ENCODE measurements at regions not wholly inside any gene's neighbourhood (a gene's known extent, or its start where the extent isn't known, plus 50 kb on each side); places are given as distances from the start of the nearest gene placed in this dataset.
"Not testable (repeated sequence)": the region's sequence is repeated elsewhere in the genome, so short reads cannot be mapped to it uniquely, and the experiment has no call there.

GRCh38 chr1:166676981-166677380, 162.3 kb upstream of the POGK start:
- H3K4me3 ChIP-seq: no peak overlapping the region
- H3K9me3 ChIP-seq: no peaks in the 10 kb centered on the region
- DNase-seq (no peak), ATAC-seq (no peak)
- H3K4me1 ChIP-seq: no peaks in the 10 kb centered on the region
- intact Hi-C loops (cut with DNase I): no loop called here
- H3K36me3 ChIP-seq: no peaks in the 10 kb centered on the region
- H3K27ac ChIP-seq: no peak overlapping the region
- TF ChIP-seq CTCF (IDR thresholded peaks at IDR 0.05): no peak
- H3K27me3 ChIP-seq: no peaks in the 10 kb centered on the region

- no peaks in the 10 kb centered on the region for H3K4me1 ChIP-seq
- no peak overlapping the region for H3K27ac ChIP-seq
- no peaks in the 10 kb centered on the region for H3K9me3 ChIP-seq
- no peak for TF ChIP-seq CTCF (IDR thresholded peaks at IDR 0.05)
- DNase-seq (no peak), ATAC-seq (no peak)
- no peaks in the 10 kb centered on the region for H3K36me3 ChIP-seq
- no peaks in the 10 kb centered on the region for H3K27me3 ChIP-seq
- H3K4me3 ChIP-seq: no peak overlapping the region
- intact Hi-C loops (cut with DNase I): no loop called here
Observed at GRCh38 chr1:166679369-166679768, 159.9 kb upstream of the POGK start.

GRCh38 chr1:166682588-166682987, 156.7 kb upstream of the POGK start:
- no peak for ATAC-seq
- Histone ChIP-seq H3K36me3 (no peaks in the 10 kb centered on the region), H3K9me3 (peaks cover 0 to 15% of the 10 kb centered on the region in 2 donors), H3K27me3 (no peaks in the 10 kb centered on the region), H3K4me1 (no peaks in the 10 kb centered on the region), H3K4me3 (no peak overlapping the region), H3K27ac (no peak overlapping the region)
- intact Hi-C loops (cut with DNase I): no loop called here
- TF ChIP-seq CTCF (IDR thresholded peaks at IDR 0.05): no peak
- no peak for DNase-seq

- H3K4me3 ChIP-seq; H3K36me3 ChIP-seq; H3K4me1 ChIP-seq; H3K27ac ChIP-seq; ATAC-seq; DNase-seq; intact Hi-C loops (cut with DNase I); H3K27me3 ChIP-seq: not testable (repeated sequence)
- peaks cover 0 to 15% of the 10 kb centered on the region in 2 donors for H3K9me3 ChIP-seq
Observed at GRCh38 chr1:166684669-166685068, 154.6 kb upstream of the POGK start.

GRCh38 chr1:166685200-166685599, 154.1 kb upstream of the POGK start:
- ATAC-seq: no peak
- peaks cover 0 to 15% of the 10 kb centered on the region in 2 donors for H3K9me3 ChIP-seq
- no peak for DNase-seq
- no peak overlapping the region for H3K4me3 ChIP-seq
- H3K4me1 ChIP-seq: no peaks in the 10 kb centered on the region
- H3K27ac ChIP-seq: no peak overlapping the region
- no peak for TF ChIP-seq CTCF (IDR thresholded peaks at IDR 0.05)
- no peaks in the 10 kb centered on the region for H3K27me3 ChIP-seq
- intact Hi-C loops (cut with DNase I): no loop called here
- H3K36me3 ChIP-seq: no peaks in the 10 kb centered on the region

- peaks cover 0 to 15% of the 10 kb centered on the region in 2 donors for H3K9me3 ChIP-seq
- H3K36me3 ChIP-seq; H3K27ac ChIP-seq; DNase-seq; H3K4me1 ChIP-seq; H3K27me3 ChIP-seq; H3K4me3 ChIP-seq; intact Hi-C loops (cut with DNase I); ATAC-seq: not testable (repeated sequence)
Observed at GRCh38 chr1:166685891-166686290, 153.4 kb upstream of the POGK start.

- H3K27me3 ChIP-seq; intact Hi-C loops (cut with DNase I); H3K36me3 ChIP-seq; H3K27ac ChIP-seq; H3K4me3 ChIP-seq; DNase-seq; H3K9me3 ChIP-seq; ATAC-seq; H3K4me1 ChIP-seq: not testable (repeated sequence)
Observed at GRCh38 chr1:166690596-166690995, 148.7 kb upstream of the POGK start.
